HG03139 (cell line): ENCODE measurements at regions not wholly inside any gene's neighbourhood (a gene's known extent, or its start where the extent isn't known, plus 50 kb on each side); places are given as distances from the start of the nearest gene placed in this dataset.

Experiments
- ATAC-seq: cut with Tn5 transposase; IDR thresholded peaks from one replicate; pipeline ENCODE4 v1.9.1; 2021; ENCODE audit not compliant: unreplicated experiment

- no peak for ATAC-seq
Measured at GRCh38 chr9:108300306-108301287, 555.2 kb downstream of the ACTL7B start.

GRCh38 chr9:108297073-108297472 is 558.7 kb downstream of the ACTL7B start:
- no peak for ATAC-seq

- ATAC-seq: no peak
Measured at GRCh38 chr9:108296056-108296455, 559.7 kb downstream of the ACTL7B start.

DNA sequence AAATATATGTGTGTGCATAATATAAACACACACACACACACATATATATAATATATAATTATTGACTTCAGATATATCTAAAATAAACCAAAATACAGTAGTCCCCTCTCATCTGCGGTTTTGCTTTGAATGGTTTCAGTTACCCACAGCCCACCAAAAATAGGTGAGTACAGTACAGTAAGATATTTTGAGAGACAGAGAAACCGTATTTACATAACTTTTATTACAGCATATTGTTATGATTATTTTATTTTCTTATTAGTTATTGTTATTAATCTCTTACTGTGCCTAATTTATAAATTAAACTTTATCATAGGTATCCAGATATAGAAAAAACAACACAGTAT is 564.2 kb downstream of the ACTL7B start:
- ATAC-seq: no peak

GRCh38 chr9:108290839-108291585 is 564.8 kb downstream of the ACTL7B start:
- ATAC-seq: no peak

- ATAC-seq: no peak
Measured at GRCh38 chr9:108286638-108287206, 569.1 kb downstream of the ACTL7B start.

- ATAC-seq: no peak
Measured at GRCh38 chr9:108283696-108284095, 572.1 kb downstream of the ACTL7B start.

DNA sequence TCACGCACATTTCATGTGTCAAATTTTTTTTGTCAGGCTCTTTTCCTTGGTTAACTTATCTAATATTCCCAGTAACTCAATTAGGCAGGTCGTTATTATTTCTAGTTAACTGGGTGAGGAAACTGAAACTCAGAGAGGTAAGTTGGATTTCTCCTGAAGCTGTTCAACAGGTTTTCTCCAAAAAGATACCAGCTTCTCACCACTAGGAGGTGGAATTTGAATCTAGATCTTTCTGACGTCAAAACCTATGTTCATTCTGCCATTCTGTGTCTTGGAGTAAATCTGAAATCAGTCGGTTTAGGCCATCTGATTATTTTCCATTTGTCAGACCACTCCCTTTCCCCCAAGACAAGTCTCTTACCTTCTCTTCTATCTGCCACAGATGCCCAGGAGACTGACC is 572.9 kb downstream of the ACTL7B start:
- no peak for ATAC-seq

DNA sequence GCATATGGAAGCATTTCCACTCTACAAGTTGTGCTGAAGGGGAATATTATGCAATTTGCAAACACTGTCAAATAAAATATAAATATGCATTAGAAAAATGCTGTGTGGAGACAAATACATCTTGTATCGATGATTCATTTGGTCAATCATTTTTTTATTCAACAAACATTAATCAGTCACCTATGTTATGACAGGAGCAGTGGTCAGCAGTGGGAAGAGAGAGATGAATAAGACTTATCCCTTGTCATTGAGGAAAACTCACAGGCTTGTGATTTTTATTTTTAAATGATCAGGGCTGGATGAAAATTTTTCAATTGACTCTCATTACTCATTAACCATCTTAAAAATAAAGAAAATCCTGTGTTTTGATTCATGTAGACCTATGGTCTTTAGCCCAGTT is 574.1 kb downstream of the ACTL7B start:
- ATAC-seq: no peak

GRCh38 chr9:108278341-108278740 is 577.4 kb downstream of the ACTL7B start:
- ATAC-seq: no peak

- no peak for ATAC-seq
Measured at GRCh38 chr9:108277216-108277615, 578.6 kb downstream of the ACTL7B start.

- ATAC-seq: no peak
Measured at GRCh38 chr9:108275906-108276305, 579.9 kb downstream of the ACTL7B start.

- no peak for ATAC-seq
Measured at GRCh38 chr9:108274971-108275370, 580.8 kb downstream of the ACTL7B start.

DNA sequence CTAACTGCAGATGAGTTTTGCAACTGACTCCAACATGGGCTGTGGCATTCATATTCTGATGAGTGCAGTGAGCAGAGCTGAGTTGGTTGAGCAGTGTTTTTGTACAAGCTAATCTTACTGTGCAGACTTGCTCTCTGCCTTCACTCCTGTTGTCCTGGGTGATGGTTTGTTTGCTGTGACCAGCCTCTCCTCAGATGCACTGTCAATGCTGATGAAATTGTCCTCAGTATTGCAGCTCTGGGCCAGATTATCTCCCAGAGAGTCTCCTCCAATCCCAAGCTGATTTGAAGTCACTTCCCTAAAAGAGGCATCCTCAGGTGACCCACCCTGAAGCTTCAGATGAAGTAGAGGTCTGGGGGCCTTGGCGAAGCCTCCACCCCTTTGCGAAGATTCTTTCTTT is 581.8 kb downstream of the ACTL7B start:
- no peak for ATAC-seq

DNA sequence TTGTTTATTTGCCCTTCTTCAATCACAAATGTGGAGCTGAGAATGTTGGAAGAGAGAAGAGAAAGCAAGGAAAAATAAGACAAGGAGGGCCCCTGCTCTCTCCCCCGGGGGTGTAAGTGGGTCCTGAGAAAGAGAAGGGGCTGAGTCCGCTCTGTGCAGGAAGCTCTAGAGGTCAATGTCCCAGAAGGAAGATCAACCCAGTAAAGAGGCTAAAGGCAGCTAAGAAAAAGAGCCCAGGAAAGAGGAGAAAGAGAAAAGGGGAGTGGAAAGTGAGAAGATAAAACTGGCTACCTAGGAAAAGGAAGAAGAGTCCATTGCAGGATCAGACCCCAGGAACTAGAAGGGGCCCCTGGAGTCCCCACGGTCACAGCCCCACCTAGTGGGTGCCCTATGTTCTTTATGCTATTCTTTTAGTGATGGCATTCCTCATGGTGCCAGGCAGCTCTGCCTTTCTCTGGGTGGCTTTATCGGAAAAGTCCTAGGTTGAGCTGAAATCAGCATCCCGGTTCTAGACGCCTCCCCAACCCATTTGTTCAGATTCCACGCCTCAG is 583.4 kb downstream of the ACTL7B start:
- no peak for ATAC-seq

- ATAC-seq: no peak
Measured at GRCh38 chr9:108271646-108272348, 584.0 kb downstream of the ACTL7B start.

- no peak for ATAC-seq
Measured at GRCh38 chr9:108271236-108271635, 584.5 kb downstream of the ACTL7B start.

DNA sequence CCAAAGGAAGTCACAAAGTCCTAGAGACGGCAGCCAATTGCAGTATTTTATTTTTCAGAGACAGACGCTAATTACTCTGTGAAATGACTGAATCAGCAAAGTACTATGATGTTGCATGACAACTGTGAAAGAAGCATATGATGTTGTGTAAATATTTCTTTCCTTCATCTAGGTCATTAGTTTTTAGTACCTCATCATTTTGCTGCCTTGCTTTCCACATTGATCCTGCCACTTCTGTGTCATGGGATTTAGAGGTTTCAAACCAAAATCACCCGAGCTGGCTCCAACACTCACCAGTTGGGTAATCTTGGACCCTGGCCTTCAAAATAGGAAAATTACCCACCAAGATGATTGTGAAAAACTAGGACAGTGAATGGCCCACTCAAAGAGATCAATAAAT is 585.2 kb downstream of the ACTL7B start:
- ATAC-seq: no peak

GRCh38 chr9:108270051-108270450 is 585.7 kb downstream of the ACTL7B start:
- ATAC-seq: no peak

- no peak for ATAC-seq
Measured at GRCh38 chr9:108269371-108269770, 586.4 kb downstream of the ACTL7B start.

- no peak for ATAC-seq
Measured at GRCh38 chr9:108265065-108265464, 590.7 kb downstream of the ACTL7B start.
